ENCODE measurements at regions not wholly inside any gene's neighbourhood (a gene's known extent, or its start where the extent isn't known, plus 50 kb on each side); places are given as distances from the start of the nearest gene placed in this dataset.
"Not testable (repeated sequence)": the region's sequence is repeated elsewhere in the genome, so short reads cannot be mapped to it uniquely, and the experiment has no call there.

- TF ChIP-seq EP300 (IDR thresholded peaks at IDR 0.05) (no peak), POLR2A (IDR thresholded peaks at IDR 0.05) (no peak)
- TF ChIP-seq, protein P1, sequence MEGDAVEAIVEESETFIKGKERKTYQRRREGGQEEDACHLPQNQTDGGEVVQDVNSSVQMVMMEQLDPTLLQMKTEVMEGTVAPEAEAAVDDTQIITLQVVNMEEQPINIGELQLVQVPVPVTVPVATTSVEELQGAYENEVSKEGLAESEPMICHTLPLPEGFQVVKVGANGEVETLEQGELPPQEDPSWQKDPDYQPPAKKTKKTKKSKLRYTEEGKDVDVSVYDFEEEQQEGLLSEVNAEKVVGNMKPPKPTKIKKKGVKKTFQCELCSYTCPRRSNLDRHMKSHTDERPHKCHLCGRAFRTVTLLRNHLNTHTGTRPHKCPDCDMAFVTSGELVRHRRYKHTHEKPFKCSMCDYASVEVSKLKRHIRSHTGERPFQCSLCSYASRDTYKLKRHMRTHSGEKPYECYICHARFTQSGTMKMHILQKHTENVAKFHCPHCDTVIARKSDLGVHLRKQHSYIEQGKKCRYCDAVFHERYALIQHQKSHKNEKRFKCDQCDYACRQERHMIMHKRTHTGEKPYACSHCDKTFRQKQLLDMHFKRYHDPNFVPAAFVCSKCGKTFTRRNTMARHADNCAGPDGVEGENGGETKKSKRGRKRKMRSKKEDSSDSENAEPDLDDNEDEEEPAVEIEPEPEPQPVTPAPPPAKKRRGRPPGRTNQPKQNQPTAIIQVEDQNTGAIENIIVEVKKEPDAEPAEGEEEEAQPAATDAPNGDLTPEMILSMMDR (IDR thresholded peaks at IDR 0.05): no peak
- H3K4me3 ChIP-seq: no peak overlapping the region
- no peaks in the 10 kb centered on the region for H3K27me3 ChIP-seq
- intact Hi-C loops (cut with DNase I): no loop called here
- no peaks in the 10 kb centered on the region for H3K9me3 ChIP-seq
- H3K36me3 ChIP-seq: no peaks in the 10 kb centered on the region
- H3K4me1 ChIP-seq (ENCODE audit: insufficient read depth): no peaks in the 10 kb centered on the region
- WGBS, 3 donors: 63 to 88% (median 77%) methylated on average over 1 of the region's 1 CpG
- DNase-seq: no peak
- H3K27ac ChIP-seq: no peak overlapping the region
Measured at GRCh38 chr17:70327279-70327678, 157.9 kb downstream of the KCNJ2 start.

GRCh38 chr17:70327723-70328122 lies 158.4 kb downstream of the KCNJ2 start:
- intact Hi-C loops (cut with DNase I): no loop called here
- Histone ChIP-seq H3K36me3 (no peaks in the 10 kb centered on the region), H3K4me1 (ENCODE audit: insufficient read depth) (no peaks in the 10 kb centered on the region), H3K27ac (no peak overlapping the region), H3K4me3 (no peak overlapping the region), H3K9me3 (no peaks in the 10 kb centered on the region), H3K27me3 (no peaks in the 10 kb centered on the region)
- DNase-seq: no peak
- 31 to 66% (median 61%) methylated on average over 10 of the region's 10 CpGs for WGBS, 3 donors
- TF ChIP-seq POLR2A (IDR thresholded peaks at IDR 0.05): no peak
- TF ChIP-seq, protein P1 (IDR thresholded peaks at IDR 0.05): no peak
- no peak for TF ChIP-seq EP300 (IDR thresholded peaks at IDR 0.05)

GRCh38 chr17:70329721-70330120 lies 160.4 kb downstream of the KCNJ2 start:
- Histone ChIP-seq H3K27me3 (no peaks in the 10 kb centered on the region), H3K4me1 (ENCODE audit: insufficient read depth) (no peaks in the 10 kb centered on the region), H3K4me3 (no peak overlapping the region), H3K27ac (no peak overlapping the region), H3K36me3 (no peaks in the 10 kb centered on the region), H3K9me3 (no peaks in the 10 kb centered on the region)
- DNase-seq: no peak
- TF ChIP-seq POLR2A (IDR thresholded peaks at IDR 0.05): no peak
- TF ChIP-seq, protein P1 (IDR thresholded peaks at IDR 0.05): no peak
- no peak for TF ChIP-seq EP300 (IDR thresholded peaks at IDR 0.05)
- 82 to 96% (median 95%) methylated on average over 2 of the region's 2 CpGs for WGBS, 3 donors
- intact Hi-C loops (cut with DNase I): no loop called here

- not testable (repeated sequence) for H3K27me3 ChIP-seq, H3K9me3 ChIP-seq
Measured at GRCh38 chr17:70331066-70331465, 161.7 kb downstream of the KCNJ2 start.

GRCh38 chr17:70332356-70333210 lies 163.3 kb downstream of the KCNJ2 start:
- no peaks in the 10 kb centered on the region for H3K9me3 ChIP-seq
- TF ChIP-seq, protein P1 (IDR thresholded peaks at IDR 0.05): no peak
- TF ChIP-seq EP300 (IDR thresholded peaks at IDR 0.05): no peak
- TF ChIP-seq POLR2A (IDR thresholded peaks at IDR 0.05): no peak
- no peak overlapping the region for H3K27ac ChIP-seq
- H3K36me3 ChIP-seq: no peaks in the 10 kb centered on the region
- H3K4me3 ChIP-seq: no peak overlapping the region
- DNase-seq: peak in 1 of 5 donors; percentile 16
- WGBS, 3 donors: 33 to 36% (median 35%) methylated on average over 6 of the region's 6 CpGs
- intact Hi-C loops (cut with DNase I): no loop called here
- H3K4me1 ChIP-seq (ENCODE audit: insufficient read depth): no peaks in the 10 kb centered on the region
- no peaks in the 10 kb centered on the region for H3K27me3 ChIP-seq

More at GRCh38 chr17:70331066-70331465, 161.7 kb downstream of the KCNJ2 start:
- DNase-seq; H3K36me3 ChIP-seq; intact Hi-C loops (cut with DNase I); H3K4me3 ChIP-seq; H3K4me1 ChIP-seq (ENCODE audit: insufficient read depth); H3K27ac ChIP-seq: not testable (repeated sequence)
- WGBS, 3 donors: 94 to 95% (median 95%) methylated on average over 1 of the region's 1 CpG

All from ovary (tissue), 7 donors.